Neuronal stem cell (in vitro differentiated cells): ENCODE measurements at regions not wholly inside any gene's neighbourhood (a gene's known extent, or its start where the extent isn't known, plus 50 kb on each side); places are given as distances from the start of the nearest gene placed in this dataset.

Source experiments
- DNase-seq: peaks from one replicate; pipeline ENCODE4 v3.0.0-alpha.2; 2013; ENCODE audit warnings: low spot score
- H2AFZ ChIP-seq: one replicate; pipeline ENCODE4 v1.6.1; 2013; ENCODE audit warnings: mild to moderate bottlenecking, low read length, inconsistent platforms
- H2AK5ac ChIP-seq: 2 replicates; pipeline ENCODE4 v1.6.1; 2013; ENCODE audit warnings: low read depth, mild to moderate bottlenecking, inconsistent platforms, low read length, moderate library complexity, mixed read lengths
- H2BK120ac ChIP-seq: 2 replicates; pipeline ENCODE4 v1.6.1; 2013; ENCODE audit warnings: low read depth, mild to moderate bottlenecking, inconsistent platforms, low read length, moderate library complexity, mixed read lengths
- H2BK12ac ChIP-seq: one replicate; pipeline ENCODE4 v1.6.1; 2013; ENCODE audit warnings: low read length, inconsistent platforms
- H2BK15ac ChIP-seq: 2 replicates; pipeline ENCODE4 v1.6.1; 2013; ENCODE audit warnings: mild to moderate bottlenecking, low read length, inconsistent platforms, mixed read lengths
- H2BK5ac ChIP-seq: one replicate; pipeline ENCODE4 v1.6.1; 2013; ENCODE audit warnings: inconsistent platforms, mild to moderate bottlenecking, low read length, moderate library complexity
- H3K14ac ChIP-seq: one replicate; pipeline ENCODE4 v1.6.1; 2013; ENCODE audit warnings: low read length, inconsistent platforms
- H3K18ac ChIP-seq: 2 replicates; pipeline ENCODE4 v1.6.1; 2013; ENCODE audit warnings: low read length, inconsistent platforms
- H3K23ac ChIP-seq: 2 replicates; pipeline ENCODE4 v1.6.1; 2013; ENCODE audit warnings: low read depth, mild to moderate bottlenecking, mixed read lengths, low read length, inconsistent platforms; ENCODE audit not compliant: poor library complexity
- H3K27ac ChIP-seq: replicated peaks from 3 replicates; pipeline ENCODE4 v1.5.1; 2013; ENCODE audit warnings: low read length, inconsistent platforms
- H3K27me3 ChIP-seq, 3 experiments: 2 replicates each; pipeline ENCODE4 v1.6.1; 2013; ENCODE audit warnings: low read length in 3 of 3, mild to moderate bottlenecking in 2 of 3, inconsistent platforms in 1 of 3, low read depth in 1 of 3, mixed read lengths in 1 of 3, moderate library complexity in 1 of 3; ENCODE audit not compliant: control insufficient read depth in 3 of 3, insufficient read depth in 3 of 3
- H3K36me3 ChIP-seq, 2 donors: replicated peaks in 1 of 2; 2 replicates each; pipeline ENCODE4 v1.6.1; 2013; ENCODE audit warnings: low read length in 2 of 2; ENCODE audit not compliant: control insufficient read depth in 2 of 2, insufficient read depth in 2 of 2
- H3K4ac ChIP-seq: 2 replicates; pipeline ENCODE4 v1.6.1; 2013; ENCODE audit warnings: inconsistent platforms, mild to moderate bottlenecking, low read length, moderate library complexity
- H3K4me1 ChIP-seq, 2 donors: 1 replicate in 1 of 2; 2 replicates in 1 of 2; pipeline ENCODE4 v1.6.1; 2013; ENCODE audit warnings: low read length in 2 of 2, low read depth in 1 of 2; ENCODE audit not compliant: control insufficient read depth in 2 of 2, insufficient read depth in 1 of 2
- H3K4me2 ChIP-seq: one replicate; pipeline ENCODE4 v1.6.1; 2013; ENCODE audit warnings: mild to moderate bottlenecking, low read length, inconsistent platforms; ENCODE audit not compliant: insufficient read depth, poor library complexity, severe bottlenecking
- H3K4me3 ChIP-seq, 2 donors: 2 replicates each; pipeline ENCODE4 v1.5.1; 2013; ENCODE audit warnings: low read length in 2 of 2, mild to moderate bottlenecking in 2 of 2, inconsistent platforms in 1 of 2, moderate library complexity in 1 of 2
- H3K79me1 ChIP-seq: one replicate; pipeline ENCODE4 v1.6.1; 2013; ENCODE audit warnings: low read depth, mild to moderate bottlenecking, inconsistent platforms, low read length, moderate library complexity
- H3K9ac ChIP-seq: one replicate; pipeline ENCODE4 v1.6.1; 2013; ENCODE audit warnings: mild to moderate bottlenecking, low read depth, low read length, inconsistent platforms; ENCODE audit not compliant: poor library complexity
- H3K9me3 ChIP-seq, 2 donors: replicated peaks in 1 of 2; 2 replicates each; pipeline versions ENCODE3 to v1.6.1; 2013; ENCODE audit warnings: low read length in 2 of 2, mild to moderate bottlenecking in 2 of 2, inconsistent platforms in 1 of 2, low read depth in 1 of 2, mixed read lengths in 1 of 2, moderate library complexity in 1 of 2; ENCODE audit not compliant: control insufficient read depth in 2 of 2, insufficient read depth in 1 of 2
- H4K8ac ChIP-seq: one replicate; pipeline ENCODE4 v1.6.1; 2013; ENCODE audit warnings: low read depth, mild to moderate bottlenecking, inconsistent platforms, low read length, moderate library complexity
- H4K91ac ChIP-seq: one replicate; pipeline ENCODE4 v1.6.1; 2013; ENCODE audit warnings: low read length, low read depth, mild to moderate bottlenecking, inconsistent platforms; ENCODE audit not compliant: poor library complexity
- WGBS, 2 donors: extraction: QIAGEN DNeasy Blood & Tissue Kit; methylation state at CpG; one replicate each; pipeline ENCODE4 v1.1.7; 2013; ENCODE audit warnings: missing lambda C conversion rate in 2 of 2, mixed read lengths in 1 of 2; ENCODE audit not compliant: insufficient read length in 2 of 2, insufficient replicate concordance in 1 of 2; ENCODE audit errors: extremely low coverage in 2 of 2; 5-methylcytosine and 5-hydroxymethylcytosine counted together

- Histone ChIP-seq H3K14ac (no peak overlapping the region), H3K4me2 (no peak overlapping the region), H3K23ac (no peak overlapping the region), H3K18ac (no peak overlapping the region), H3K4me1 (peaks cover 0 to 2% of the 10 kb centered on the region in 2 donors), H3K79me1 (no peaks in the 10 kb centered on the region), H3K36me3 (no peaks in the 10 kb centered on the region), H3K9ac (no peak overlapping the region), H3K9me3 (no peaks in the 10 kb centered on the region), H2BK12ac (no peak overlapping the region), H2BK5ac (no peak overlapping the region), H4K91ac (no peak overlapping the region), H2BK120ac (no peak overlapping the region), H2AK5ac (no peak overlapping the region), H3K27ac (no peak overlapping the region), H2AFZ (no peak overlapping the region), H3K4ac (no peak overlapping the region), H4K8ac (no peak overlapping the region), H3K27me3 (no peaks in the 10 kb centered on the region), H2BK15ac (no peak overlapping the region), H3K4me3 (no peak overlapping the region)
- WGBS, 2 donors, result no CpG with 5 or more reads among the region's 4 CpGs
- DNase-seq, result no peak
These were observed 139.8 kb downstream of the DMAC1 start for GRCh38 chr9:7659766-7660165.

- H3K4me2 ChIP-seq, result no peak overlapping the region
- no peaks in the 10 kb centered on the region for H3K27me3 ChIP-seq
- no peak overlapping the region for H3K27ac ChIP-seq
- no peak for DNase-seq
- H2AK5ac ChIP-seq, result no peak overlapping the region
- no peak overlapping the region for H3K9ac ChIP-seq
- H3K4me1 ChIP-seq, result peaks cover 0 to 2% of the 10 kb centered on the region in 2 donors
- H3K79me1 ChIP-seq, result no peaks in the 10 kb centered on the region
- no peak overlapping the region for H3K23ac ChIP-seq
- no peak overlapping the region for H2BK15ac ChIP-seq
- no peaks in the 10 kb centered on the region for H3K9me3 ChIP-seq
- peak overlapping the region; percentile 1 for H2AFZ ChIP-seq
- H2BK12ac ChIP-seq, result no peak overlapping the region
- no CpG with 5 or more reads among the region's 5 CpGs for WGBS, 2 donors
- no peak overlapping the region for H4K8ac ChIP-seq
- no peak overlapping the region for H3K14ac ChIP-seq
- no peak overlapping the region for H2BK120ac ChIP-seq
- no peak overlapping the region for H3K4me3 ChIP-seq
- no peaks in the 10 kb centered on the region for H3K36me3 ChIP-seq
- no peak overlapping the region for H4K91ac ChIP-seq
- no peak overlapping the region for H2BK5ac ChIP-seq
- H3K18ac ChIP-seq, result no peak overlapping the region
- no peak overlapping the region for H3K4ac ChIP-seq
These were observed 142.9 kb downstream of the DMAC1 start for GRCh38 chr9:7656636-7657035.

GRCh38 chr9:7653262-7653661 lies 146.3 kb downstream of the DMAC1 start:
- Histone ChIP-seq H3K9ac (no peak overlapping the region), H2BK12ac (no peak overlapping the region), H2AK5ac (no peak overlapping the region), H3K4me1 (no peaks in the 10 kb centered on the region), H3K18ac (no peak overlapping the region), H3K14ac (no peak overlapping the region), H3K36me3 (no peaks in the 10 kb centered on the region), H3K23ac (no peak overlapping the region), H3K4ac (no peak overlapping the region), H3K4me2 (no peak overlapping the region), H3K4me3 (no peak overlapping the region), H3K27ac (no peak overlapping the region), H4K8ac (no peak overlapping the region), H2AFZ (no peak overlapping the region), H3K79me1 (no peaks in the 10 kb centered on the region), H4K91ac (no peak overlapping the region), H3K27me3 (no peaks in the 10 kb centered on the region), H2BK5ac (no peak overlapping the region), H2BK15ac (no peak overlapping the region), H3K9me3 (no peaks in the 10 kb centered on the region), H2BK120ac (no peak overlapping the region)
- no CpG with 5 or more reads among the region's 7 CpGs for WGBS, 2 donors
- DNase-seq, result no peak

GRCh38 chr9:7640231-7640630 lies 159.3 kb downstream of the DMAC1 start:
- H3K9ac ChIP-seq, result no peak overlapping the region
- no peak overlapping the region for H3K4me2 ChIP-seq
- H3K4me3 ChIP-seq, result no peak overlapping the region
- no peaks in the 10 kb centered on the region for H3K79me1 ChIP-seq
- no peak overlapping the region for H4K91ac ChIP-seq
- no peak overlapping the region for H3K18ac ChIP-seq
- H3K14ac ChIP-seq, result no peak overlapping the region
- DNase-seq, result no peak
- no peak overlapping the region for H2AFZ ChIP-seq
- no peak overlapping the region for H2BK15ac ChIP-seq
- H3K9me3 ChIP-seq, result no peaks in the 10 kb centered on the region
- H2BK120ac ChIP-seq, result no peak overlapping the region
- H2BK12ac ChIP-seq, result no peak overlapping the region
- no peaks in the 10 kb centered on the region for H3K36me3 ChIP-seq
- H3K4ac ChIP-seq, result no peak overlapping the region
- H3K27ac ChIP-seq, result no peak overlapping the region
- no peak overlapping the region for H2AK5ac ChIP-seq
- H4K8ac ChIP-seq, result no peak overlapping the region
- H3K23ac ChIP-seq, result no peak overlapping the region
- no peaks in the 10 kb centered on the region for H3K4me1 ChIP-seq
- no peaks in the 10 kb centered on the region for H3K27me3 ChIP-seq
- H2BK5ac ChIP-seq, result no peak overlapping the region
